ENCODE measurements at regions not wholly inside any gene's neighbourhood (a gene's known extent, or its start where the extent isn't known, plus 50 kb on each side); places are given as distances from the start of the nearest gene placed in this dataset.

DNA sequence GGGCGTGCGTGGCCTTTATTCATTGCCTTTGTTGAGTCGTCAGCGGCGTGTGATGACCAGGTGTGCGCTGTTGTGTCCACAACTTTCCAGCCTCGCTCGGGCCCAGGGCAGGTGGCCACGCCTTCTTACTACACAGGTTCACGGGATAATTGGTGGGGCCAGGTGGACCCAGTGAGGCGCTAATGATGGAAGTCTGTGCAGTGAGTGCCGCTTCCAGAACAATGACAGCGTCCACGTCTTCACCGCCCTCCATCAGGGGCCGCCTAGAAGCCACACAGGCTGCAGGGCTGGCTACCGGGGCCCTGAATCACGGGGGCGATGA is 1197.3 kb downstream of the BRD1 start:
- Histone ChIP-seq H3F3A (ENCODE audit: control insufficient read depth, insufficient read depth) (no peaks in the 10 kb centered on the region), H3K9me2 (replicated peaks; ENCODE audit: control insufficient read depth, low read length) (no peaks in the 10 kb centered on the region), H3K27me3 (ENCODE audit: control insufficient read depth, low read length) (no peaks in the 10 kb centered on the region), H3K79me2 (ENCODE audit: control insufficient read depth, low read length) (no peaks in the 10 kb centered on the region), H3K4me2 (ENCODE audit: low read length) (no peak overlapping the region), H3K4me3 (ENCODE audit: low read length) (no peak overlapping the region), H4K20me1 (ENCODE audit: control insufficient read depth, insufficient read depth, low read depth, low read length) (no peaks in the 10 kb centered on the region), H3K36me3 (ENCODE audit: control insufficient read depth, low read length) (no peaks in the 10 kb centered on the region), H3K27ac (ENCODE audit: low read depth, low read length) (no peak overlapping the region), H3K4me1 (ENCODE audit: control insufficient read depth, low read length) (no peaks in the 10 kb centered on the region), H3K9me3 (ENCODE audit: control insufficient read depth, insufficient read depth, low read length) (no peaks in the 10 kb centered on the region)
- TF ChIP-seq, protein P1, sequence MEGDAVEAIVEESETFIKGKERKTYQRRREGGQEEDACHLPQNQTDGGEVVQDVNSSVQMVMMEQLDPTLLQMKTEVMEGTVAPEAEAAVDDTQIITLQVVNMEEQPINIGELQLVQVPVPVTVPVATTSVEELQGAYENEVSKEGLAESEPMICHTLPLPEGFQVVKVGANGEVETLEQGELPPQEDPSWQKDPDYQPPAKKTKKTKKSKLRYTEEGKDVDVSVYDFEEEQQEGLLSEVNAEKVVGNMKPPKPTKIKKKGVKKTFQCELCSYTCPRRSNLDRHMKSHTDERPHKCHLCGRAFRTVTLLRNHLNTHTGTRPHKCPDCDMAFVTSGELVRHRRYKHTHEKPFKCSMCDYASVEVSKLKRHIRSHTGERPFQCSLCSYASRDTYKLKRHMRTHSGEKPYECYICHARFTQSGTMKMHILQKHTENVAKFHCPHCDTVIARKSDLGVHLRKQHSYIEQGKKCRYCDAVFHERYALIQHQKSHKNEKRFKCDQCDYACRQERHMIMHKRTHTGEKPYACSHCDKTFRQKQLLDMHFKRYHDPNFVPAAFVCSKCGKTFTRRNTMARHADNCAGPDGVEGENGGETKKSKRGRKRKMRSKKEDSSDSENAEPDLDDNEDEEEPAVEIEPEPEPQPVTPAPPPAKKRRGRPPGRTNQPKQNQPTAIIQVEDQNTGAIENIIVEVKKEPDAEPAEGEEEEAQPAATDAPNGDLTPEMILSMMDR (IDR thresholded peaks at IDR 0.05; ENCODE audit: low read depth, low read length, poor library complexity, severe bottlenecking): no peak
- no peak for TF ChIP-seq EZH2phosphoT487 (IDR thresholded peaks at IDR 0.05; ENCODE audit: borderline replicate concordance, low read length)

DNA sequence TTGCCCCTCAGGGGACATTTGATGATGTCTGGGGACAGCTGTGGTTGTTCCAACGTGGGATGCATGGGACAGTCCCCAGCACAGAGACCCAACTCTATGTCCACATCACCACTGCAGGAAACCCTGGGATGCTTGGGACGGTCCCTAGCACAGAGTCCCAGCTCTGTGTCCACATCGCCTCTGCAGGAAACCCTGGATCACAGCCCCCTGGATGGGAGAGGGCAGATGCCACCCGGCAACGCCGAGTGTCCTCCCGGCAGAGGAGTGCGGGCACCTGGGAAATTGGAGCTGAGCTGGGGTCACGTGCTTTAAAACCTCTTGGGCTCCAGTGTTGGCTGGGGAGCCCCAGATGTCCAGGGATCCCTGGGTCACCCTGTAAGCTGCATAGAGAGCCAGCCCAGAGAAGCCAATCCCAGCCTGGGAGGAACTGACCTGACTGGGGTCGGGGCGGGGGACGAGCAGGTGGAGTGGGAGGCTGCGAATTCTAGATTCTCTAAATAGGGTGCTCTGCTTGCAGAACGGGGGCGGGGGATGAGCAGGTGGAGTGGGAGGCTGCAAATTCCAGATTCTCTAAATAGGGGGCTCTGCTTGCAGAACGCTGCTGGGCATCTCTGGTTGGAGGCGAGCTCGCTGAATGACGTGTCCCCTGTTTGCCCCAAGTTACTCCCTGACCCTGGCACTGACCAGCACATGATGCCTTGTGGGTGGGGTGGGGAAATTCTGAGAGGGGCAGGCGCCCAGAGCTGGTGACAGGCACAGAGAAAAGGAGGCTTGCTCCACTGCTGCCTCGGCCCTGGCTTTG is 1197.8 kb downstream of the BRD1 start:
- Histone ChIP-seq H3K9me3 (ENCODE audit: control insufficient read depth, insufficient read depth, low read length) (no peaks in the 10 kb centered on the region), H3K36me3 (ENCODE audit: control insufficient read depth, low read length) (no peaks in the 10 kb centered on the region), H3F3A (ENCODE audit: control insufficient read depth, insufficient read depth) (no peaks in the 10 kb centered on the region), H3K4me2 (ENCODE audit: low read length) (no peak overlapping the region), H3K9me2 (replicated peaks; ENCODE audit: control insufficient read depth, low read length) (no peaks in the 10 kb centered on the region), H3K27ac (ENCODE audit: low read depth, low read length) (no peak overlapping the region), H3K27me3 (ENCODE audit: control insufficient read depth, low read length) (no peaks in the 10 kb centered on the region), H4K20me1 (ENCODE audit: control insufficient read depth, insufficient read depth, low read depth, low read length) (no peaks in the 10 kb centered on the region), H3K79me2 (ENCODE audit: control insufficient read depth, low read length) (no peaks in the 10 kb centered on the region), H3K4me3 (ENCODE audit: low read length) (no peak overlapping the region), H3K4me1 (ENCODE audit: control insufficient read depth, low read length) (no peaks in the 10 kb centered on the region)
- no peak for TF ChIP-seq EZH2phosphoT487 (IDR thresholded peaks at IDR 0.05; ENCODE audit: borderline replicate concordance, low read length)
- TF ChIP-seq, protein P1 (IDR thresholded peaks at IDR 0.05; ENCODE audit: low read depth, low read length, poor library complexity, severe bottlenecking): no peak

DNA sequence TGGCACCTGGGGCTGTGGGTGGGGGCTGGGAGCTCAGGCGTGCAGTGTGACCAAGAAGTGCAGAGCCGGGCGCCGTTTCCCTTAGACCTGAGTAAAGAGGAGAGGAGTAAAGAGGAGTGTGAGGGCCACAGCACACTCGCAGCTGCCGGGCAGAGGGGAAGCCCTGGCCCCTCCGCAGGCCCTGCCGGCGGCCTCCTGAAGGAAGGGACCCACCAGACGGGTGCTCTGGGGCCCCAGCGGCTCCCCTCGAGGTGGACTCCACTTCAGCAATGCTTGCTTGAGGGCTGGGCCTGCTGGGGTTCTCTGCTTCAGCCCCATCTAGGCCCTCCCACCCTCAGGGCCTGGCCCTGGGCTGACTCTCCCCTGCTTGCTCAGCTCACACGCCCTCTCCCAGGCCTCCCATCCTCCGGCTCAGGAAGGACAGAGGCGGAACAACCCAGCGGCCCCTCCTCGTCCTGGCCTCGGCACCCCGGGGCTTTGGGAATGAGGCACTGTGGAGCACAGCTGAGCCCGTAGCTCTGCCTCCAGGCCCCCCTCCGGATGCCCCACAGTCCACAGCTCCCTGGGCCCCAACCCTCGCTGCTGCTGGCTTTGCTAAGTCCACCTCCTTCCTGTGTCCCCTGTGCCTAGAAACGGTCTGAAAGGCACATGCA is 1198.7 kb downstream of the BRD1 start:
- Histone ChIP-seq H3K4me2 (ENCODE audit: low read length) (no peak overlapping the region), H3K9me2 (replicated peaks; ENCODE audit: control insufficient read depth, low read length) (no peaks in the 10 kb centered on the region), H3K4me1 (ENCODE audit: control insufficient read depth, low read length) (no peaks in the 10 kb centered on the region), H3K79me2 (ENCODE audit: control insufficient read depth, low read length) (no peaks in the 10 kb centered on the region), H3K9me3 (ENCODE audit: control insufficient read depth, insufficient read depth, low read length) (no peaks in the 10 kb centered on the region), H3K4me3 (ENCODE audit: low read length) (no peak overlapping the region), H3K27ac (ENCODE audit: low read depth, low read length) (no peak overlapping the region), H3F3A (ENCODE audit: control insufficient read depth, insufficient read depth) (no peaks in the 10 kb centered on the region), H4K20me1 (ENCODE audit: control insufficient read depth, insufficient read depth, low read depth, low read length) (no peaks in the 10 kb centered on the region), H3K36me3 (ENCODE audit: control insufficient read depth, low read length) (no peaks in the 10 kb centered on the region), H3K27me3 (ENCODE audit: control insufficient read depth, low read length) (no peaks in the 10 kb centered on the region)
- no peak for TF ChIP-seq EZH2phosphoT487 (IDR thresholded peaks at IDR 0.05; ENCODE audit: borderline replicate concordance, low read length)
- TF ChIP-seq, protein P1 (IDR thresholded peaks at IDR 0.05; ENCODE audit: low read depth, low read length, poor library complexity, severe bottlenecking): no peak
